OCI-LY3 (cell line): ENCODE measurements at regions not wholly inside any gene's neighbourhood (a gene's known extent, or its start where the extent isn't known, plus 50 kb on each side); places are given as distances from the start of the nearest gene placed in this dataset.

Experiments
- H2AFZ ChIP-seq: fragments of 200-600, 300-600 bp; shearing (Covaris generic); 2 replicates; pipeline ENCODE4 v1.6.0; 2014; ENCODE audit warnings: antibody characterized with exemption, low read depth, low read length
- H3K27ac ChIP-seq: fragments of 200-600, 300-600 bp; sonication (generic); 2 replicates; pipeline ENCODE4 v1.5.1; 2014; ENCODE audit warnings: mild to moderate bottlenecking, low read length, moderate library complexity, mixed read lengths
- H3K27me3 ChIP-seq: fragments of 200-600, 300-600 bp; sonication (generic); 2 replicates; pipeline ENCODE4 v1.6.1; 2014; ENCODE audit warnings: low read depth, low read length, mixed read lengths
- H3K36me3 ChIP-seq: fragments of 200-600, 300-600 bp; sonication (generic); replicated peaks from 2 replicates; pipeline ENCODE3; 2014; ENCODE audit warnings: low read depth, low read length, mixed read lengths
- H3K4me1 ChIP-seq: fragments of 300-600, 200-600 bp; sonication (generic); 2 replicates; pipeline ENCODE4 v1.6.1; 2014; ENCODE audit warnings: low read length, mixed read lengths
- H3K4me2 ChIP-seq: fragments of 200-600, 300-600 bp; sonication (generic); 2 replicates; pipeline ENCODE4 v1.6.1; 2014; ENCODE audit warnings: low read length, mixed read lengths
- H3K4me3 ChIP-seq: fragments of 300-600, 200-600 bp; sonication (generic); 2 replicates; pipeline ENCODE4 v1.5.1; 2014; ENCODE audit warnings: antibody characterized with exemption, mild to moderate bottlenecking, low read length, moderate library complexity
- H3K79me2 ChIP-seq: fragments of 300-600, 200-600 bp; shearing (Covaris generic); 2 replicates; pipeline ENCODE4 v1.6.1; 2014; ENCODE audit warnings: mild to moderate bottlenecking, low read length, mixed read lengths
- H3K9ac ChIP-seq: fragments of 300-600, 200-600 bp; shearing (Covaris generic); 2 replicates; pipeline ENCODE4 v1.6.0; 2014; ENCODE audit warnings: mild to moderate bottlenecking, low read length, moderate library complexity
- H3K9me3 ChIP-seq: fragments of 200-600, 300-600 bp; shearing (Covaris generic); 2 replicates; pipeline ENCODE4 v1.6.1; 2014; ENCODE audit warnings: low read length, mixed read lengths; ENCODE audit not compliant: insufficient read depth
- H4K20me1 ChIP-seq: fragments of 200-600, 300-600 bp; sonication (generic); 2 replicates; pipeline ENCODE4 v1.6.1; 2016; ENCODE audit warnings: low read length, mixed read lengths; ENCODE audit not compliant: insufficient read depth
- CTCF ChIP-seq: fragments of 200-600, 300-600 bp; sonication (generic); IDR thresholded peaks from 2 replicates; pipeline ENCODE4 v1.5.1; 2014; ENCODE audit warnings: antibody characterized with exemption, low read length, low read depth
- EZH2phosphoT487 ChIP-seq: fragments of 200-600 bp; shearing (Covaris generic); IDR thresholded peaks from 2 replicates; pipeline ENCODE4 v1.6.1; 2018; ENCODE audit warnings: antibody characterized with exemption, mixed run types, low read depth

- no peak overlapping the region for H3K4me3 ChIP-seq
- no peaks in the 10 kb centered on the region for H3K4me1 ChIP-seq
- H3K27ac ChIP-seq: no peak overlapping the region
- H3K27me3 ChIP-seq: no peaks in the 10 kb centered on the region
- no peak overlapping the region for H3K9ac ChIP-seq
- no peaks in the 10 kb centered on the region for H3K36me3 ChIP-seq
- H2AFZ ChIP-seq: no peak overlapping the region
- TF ChIP-seq EZH2phosphoT487 (no peak), CTCF (no peak)
- H3K9me3 ChIP-seq: no peaks in the 10 kb centered on the region
- H3K4me2 ChIP-seq: no peak overlapping the region
- H4K20me1 ChIP-seq: no peaks in the 10 kb centered on the region
- H3K79me2 ChIP-seq: no peaks in the 10 kb centered on the region
These were observed 111.9 kb upstream of the AGTR1 start for GRCh38 chr3:148585671-148586379.

GRCh38 chr3:148588291-148588690, 109.4 kb upstream of the AGTR1 start:
- H3K4me2 ChIP-seq: no peak overlapping the region
- H3K79me2 ChIP-seq: no peaks in the 10 kb centered on the region
- H4K20me1 ChIP-seq: no peaks in the 10 kb centered on the region
- no peak overlapping the region for H3K4me3 ChIP-seq
- H3K9me3 ChIP-seq: no peaks in the 10 kb centered on the region
- no peak overlapping the region for H3K9ac ChIP-seq
- H3K36me3 ChIP-seq: no peaks in the 10 kb centered on the region
- no peak overlapping the region for H2AFZ ChIP-seq
- H3K27me3 ChIP-seq: no peaks in the 10 kb centered on the region
- TF ChIP-seq EZH2phosphoT487 (no peak), CTCF (no peak)
- no peaks in the 10 kb centered on the region for H3K4me1 ChIP-seq
- no peak overlapping the region for H3K27ac ChIP-seq

- no peak for TF ChIP-seq CTCF
- TF ChIP-seq EZH2phosphoT487: no peak
These were observed 106.2 kb upstream of the AGTR1 start for GRCh38 chr3:148591525-148591924.

GRCh38 chr3:148598619-148599018, 99.1 kb upstream of the AGTR1 start:
- TF ChIP-seq CTCF (no peak), EZH2phosphoT487 (no peak)
- Histone ChIP-seq H3K27ac (no peak overlapping the region), H3K4me1 (no peaks in the 10 kb centered on the region), H3K36me3 (no peaks in the 10 kb centered on the region), H3K27me3 (no peaks in the 10 kb centered on the region), H4K20me1 (no peaks in the 10 kb centered on the region), H2AFZ (no peak overlapping the region), H3K9ac (no peak overlapping the region), H3K9me3 (no peaks in the 10 kb centered on the region), H3K4me3 (no peak overlapping the region), H3K79me2 (no peaks in the 10 kb centered on the region), H3K4me2 (no peak overlapping the region)

More at GRCh38 chr3:148591525-148591924, 106.2 kb upstream of the AGTR1 start:
- Histone ChIP-seq H4K20me1 (no peaks in the 10 kb centered on the region), H3K36me3 (no peaks in the 10 kb centered on the region), H3K4me2 (no peak overlapping the region), H3K4me1 (no peaks in the 10 kb centered on the region), H3K27me3 (no peaks in the 10 kb centered on the region), H3K4me3 (no peak overlapping the region), H3K79me2 (no peaks in the 10 kb centered on the region), H3K27ac (no peak overlapping the region), H2AFZ (no peak overlapping the region), H3K9ac (no peak overlapping the region), H3K9me3 (no peaks in the 10 kb centered on the region)
